ENCODE measurements at regions not wholly inside any gene's neighbourhood (a gene's known extent, or its start where the extent isn't known, plus 50 kb on each side); places are given as distances from the start of the nearest gene placed in this dataset.

- TF ChIP-seq SP1 (IDR thresholded peaks at IDR 0.05) (peak; percentile 21), RXRA (IDR thresholded peaks at IDR 0.05) (peak; percentile 24 to 48), HNF4A (conservative IDR thresholded peaks at IDR 0.05) (peak in 1 of 2 donors; percentile 41), EGR1 (IDR thresholded peaks at IDR 0.05; ENCODE audit: low read depth in 2 of 2) (no peak), RAD21 (IDR thresholded peaks at IDR 0.05) (peak in 1 of 2 donors; percentile 35), JUND (IDR thresholded peaks at IDR 0.05) (no peak), FOXA1 (IDR thresholded peaks at IDR 0.05) (no peak)
- TF ChIP-seq, protein P1, sequence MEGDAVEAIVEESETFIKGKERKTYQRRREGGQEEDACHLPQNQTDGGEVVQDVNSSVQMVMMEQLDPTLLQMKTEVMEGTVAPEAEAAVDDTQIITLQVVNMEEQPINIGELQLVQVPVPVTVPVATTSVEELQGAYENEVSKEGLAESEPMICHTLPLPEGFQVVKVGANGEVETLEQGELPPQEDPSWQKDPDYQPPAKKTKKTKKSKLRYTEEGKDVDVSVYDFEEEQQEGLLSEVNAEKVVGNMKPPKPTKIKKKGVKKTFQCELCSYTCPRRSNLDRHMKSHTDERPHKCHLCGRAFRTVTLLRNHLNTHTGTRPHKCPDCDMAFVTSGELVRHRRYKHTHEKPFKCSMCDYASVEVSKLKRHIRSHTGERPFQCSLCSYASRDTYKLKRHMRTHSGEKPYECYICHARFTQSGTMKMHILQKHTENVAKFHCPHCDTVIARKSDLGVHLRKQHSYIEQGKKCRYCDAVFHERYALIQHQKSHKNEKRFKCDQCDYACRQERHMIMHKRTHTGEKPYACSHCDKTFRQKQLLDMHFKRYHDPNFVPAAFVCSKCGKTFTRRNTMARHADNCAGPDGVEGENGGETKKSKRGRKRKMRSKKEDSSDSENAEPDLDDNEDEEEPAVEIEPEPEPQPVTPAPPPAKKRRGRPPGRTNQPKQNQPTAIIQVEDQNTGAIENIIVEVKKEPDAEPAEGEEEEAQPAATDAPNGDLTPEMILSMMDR (IDR thresholded peaks at IDR 0.05; ENCODE audit: low read depth, low read length, missing input control), result no peak
- Histone ChIP-seq H3K4me3 (ENCODE audit: low read depth in 1 of 3, low read length in 3 of 3) (no peak overlapping the region), H3K27me3 (ENCODE audit: control insufficient read depth in 4 of 4, insufficient read depth in 4 of 4, low read length in 3 of 4) (no peaks in the 10 kb centered on the region), H3K27ac (ENCODE audit: low read depth in 1 of 2, low read length in 2 of 2) (no peak overlapping the region), H3K9ac (ENCODE audit: low read depth in 1 of 2, low read length in 2 of 2) (no peak overlapping the region), H3K36me3 (ENCODE audit: control insufficient read depth in 4 of 4, insufficient read depth in 3 of 4, low read depth in 1 of 4, low read length in 3 of 4) (no peaks in the 10 kb centered on the region), H3K4me1 (ENCODE audit: control insufficient read depth in 4 of 4, insufficient read depth in 4 of 4, low read length in 3 of 4) (peaks cover 1 to 15% (median 5%) of the 10 kb centered on the region in 4 donors), H3K9me3 (ENCODE audit: control insufficient read depth in 4 of 4, low read length in 3 of 4) (no peaks in the 10 kb centered on the region)
- no peak for DNase-seq (ENCODE audit: low spot score)
- 95% methylated on average over 4 of the region's 4 CpGs for WGBS
These were observed 643.7 kb downstream of the INHBA start for GRCh38 chr7:41058986-41059741.

DNA sequence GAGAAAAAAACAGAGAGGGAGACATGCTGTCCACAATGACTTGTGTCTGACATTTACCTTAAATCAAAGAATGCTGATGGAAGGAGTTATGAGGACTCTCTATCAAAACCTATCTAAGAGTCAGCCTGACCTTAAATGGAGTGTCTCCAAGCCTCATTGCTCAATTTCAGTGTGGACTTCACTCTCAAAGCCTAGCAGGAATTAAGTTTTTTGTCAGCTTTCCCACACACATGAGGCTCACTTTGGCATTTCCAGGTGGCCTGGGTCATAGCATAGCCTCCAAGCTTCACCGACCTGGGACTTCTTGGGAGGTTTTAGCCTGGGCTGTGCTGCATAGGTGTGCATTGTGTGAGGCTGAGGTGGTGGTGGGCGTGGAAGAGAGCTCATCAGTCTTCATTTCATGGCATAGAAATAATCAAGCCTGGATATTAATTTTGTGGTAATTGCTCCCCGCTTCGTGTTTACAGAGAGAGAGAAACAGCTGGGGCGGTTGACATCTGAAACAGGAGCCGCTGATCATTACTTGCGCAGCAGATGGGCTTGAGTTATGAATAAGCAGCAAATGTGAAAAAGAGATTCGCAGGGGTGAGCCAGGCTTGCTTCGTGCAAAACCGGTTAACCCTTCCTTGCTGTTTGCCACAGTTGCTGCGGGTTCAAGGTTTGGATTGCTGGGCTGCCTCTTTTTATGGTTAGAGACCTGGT, 647.8 kb downstream of the INHBA start:
- H3K27ac ChIP-seq (ENCODE audit: low read depth in 1 of 2, low read length in 2 of 2), result no peak overlapping the region
- no peak overlapping the region for H3K4me3 ChIP-seq (ENCODE audit: low read depth in 1 of 3, low read length in 3 of 3)
- TF ChIP-seq JUND (IDR thresholded peaks at IDR 0.05), result peak in 1 of 2 donors; percentile 53
- TF ChIP-seq HNF4G (IDR thresholded peaks at IDR 0.05), result peak; percentile 90
- peak; percentile 41 to 64 for TF ChIP-seq RAD21 (IDR thresholded peaks at IDR 0.05)
- no peak for TF ChIP-seq ZBTB33 (IDR thresholded peaks at IDR 0.05)
- TF ChIP-seq HNF4A (conservative IDR thresholded peaks at IDR 0.05), result peak; percentile 90 to 91
- peak; percentile 50 for TF ChIP-seq MAX (IDR thresholded peaks at IDR 0.05)
- TF ChIP-seq, protein P2, sequence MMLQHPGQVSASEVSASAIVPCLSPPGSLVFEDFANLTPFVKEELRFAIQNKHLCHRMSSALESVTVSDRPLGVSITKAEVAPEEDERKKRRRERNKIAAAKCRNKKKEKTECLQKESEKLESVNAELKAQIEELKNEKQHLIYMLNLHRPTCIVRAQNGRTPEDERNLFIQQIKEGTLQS (IDR thresholded peaks at IDR 0.05), result no peak
- TF ChIP-seq, protein P3, sequence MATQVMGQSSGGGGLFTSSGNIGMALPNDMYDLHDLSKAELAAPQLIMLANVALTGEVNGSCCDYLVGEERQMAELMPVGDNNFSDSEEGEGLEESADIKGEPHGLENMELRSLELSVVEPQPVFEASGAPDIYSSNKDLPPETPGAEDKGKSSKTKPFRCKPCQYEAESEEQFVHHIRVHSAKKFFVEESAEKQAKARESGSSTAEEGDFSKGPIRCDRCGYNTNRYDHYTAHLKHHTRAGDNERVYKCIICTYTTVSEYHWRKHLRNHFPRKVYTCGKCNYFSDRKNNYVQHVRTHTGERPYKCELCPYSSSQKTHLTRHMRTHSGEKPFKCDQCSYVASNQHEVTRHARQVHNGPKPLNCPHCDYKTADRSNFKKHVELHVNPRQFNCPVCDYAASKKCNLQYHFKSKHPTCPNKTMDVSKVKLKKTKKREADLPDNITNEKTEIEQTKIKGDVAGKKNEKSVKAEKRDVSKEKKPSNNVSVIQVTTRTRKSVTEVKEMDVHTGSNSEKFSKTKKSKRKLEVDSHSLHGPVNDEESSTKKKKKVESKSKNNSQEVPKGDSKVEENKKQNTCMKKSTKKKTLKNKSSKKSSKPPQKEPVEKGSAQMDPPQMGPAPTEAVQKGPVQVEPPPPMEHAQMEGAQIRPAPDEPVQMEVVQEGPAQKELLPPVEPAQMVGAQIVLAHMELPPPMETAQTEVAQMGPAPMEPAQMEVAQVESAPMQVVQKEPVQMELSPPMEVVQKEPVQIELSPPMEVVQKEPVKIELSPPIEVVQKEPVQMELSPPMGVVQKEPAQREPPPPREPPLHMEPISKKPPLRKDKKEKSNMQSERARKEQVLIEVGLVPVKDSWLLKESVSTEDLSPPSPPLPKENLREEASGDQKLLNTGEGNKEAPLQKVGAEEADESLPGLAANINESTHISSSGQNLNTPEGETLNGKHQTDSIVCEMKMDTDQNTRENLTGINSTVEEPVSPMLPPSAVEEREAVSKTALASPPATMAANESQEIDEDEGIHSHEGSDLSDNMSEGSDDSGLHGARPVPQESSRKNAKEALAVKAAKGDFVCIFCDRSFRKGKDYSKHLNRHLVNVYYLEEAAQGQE (IDR thresholded peaks at IDR 0.05), result peak; percentile 18
- peak; percentile 64 for TF ChIP-seq SP1 (IDR thresholded peaks at IDR 0.05)
- peak; percentile 78 for TF ChIP-seq RXRA (IDR thresholded peaks at IDR 0.05)
- no peak for TF ChIP-seq YY1 (IDR thresholded peaks at IDR 0.05)
- TF ChIP-seq, protein P1 (IDR thresholded peaks at IDR 0.05; ENCODE audit: low read depth, low read length, missing input control), result no peak
- H3K4me1 ChIP-seq (ENCODE audit: control insufficient read depth in 4 of 4, insufficient read depth in 4 of 4, low read length in 3 of 4), result peaks cover 1 to 15% (median 5%) of the 10 kb centered on the region in 4 donors
- H3K9me3 ChIP-seq (ENCODE audit: control insufficient read depth in 4 of 4, low read length in 3 of 4), result no peaks in the 10 kb centered on the region
- WGBS, result 85% methylated on average over 11 of the region's 11 CpGs
- DNase-seq (ENCODE audit: low spot score), result no peak
- no peak overlapping the region for H3K9ac ChIP-seq (ENCODE audit: low read depth in 1 of 2, low read length in 2 of 2)
- no peaks in the 10 kb centered on the region for H3K27me3 ChIP-seq (ENCODE audit: control insufficient read depth in 4 of 4, insufficient read depth in 4 of 4, low read length in 3 of 4)
- no peaks in the 10 kb centered on the region for H3K36me3 ChIP-seq (ENCODE audit: control insufficient read depth in 4 of 4, insufficient read depth in 3 of 4, low read depth in 1 of 4, low read length in 3 of 4)

All from liver (tissue), 8 donors.